PC-9 (cell line): ENCODE measurements at regions not wholly inside any gene's neighbourhood (a gene's known extent, or its start where the extent isn't known, plus 50 kb on each side); places are given as distances from the start of the nearest gene placed in this dataset.

Experiments
- CTCF ChIP-seq: fragments of 200-600 bp; sonication (generic); conservative IDR thresholded peaks from 2 replicates; pipeline ENCODE4 v1.6.1; 2017; ENCODE audit warnings: mixed run types, antibody characterized with exemption, mild to moderate bottlenecking, moderate library complexity
- EZH2 ChIP-seq: fragments of 200-600 bp; sonication (generic); IDR thresholded peaks from 2 replicates; pipeline ENCODE4 v1.8.0; 2017; ENCODE audit warnings: antibody characterized with exemption, low read depth

GRCh38 chr2:22832196-22832595, 552.8 kb upstream of the KLHL29 start:
- TF ChIP-seq CTCF (no peak), EZH2 (no peak)
